NCI-H524 treated with DMSO at 0.1 percent for 48 hours (cell line): ENCODE measurements at regions not wholly inside any gene's neighbourhood (a gene's known extent, or its start where the extent isn't known, plus 50 kb on each side); places are given as distances from the start of the nearest gene placed in this dataset.

Source experiments
- DNase-seq: peaks from one replicate; lab custom pipeline; 2025; lab: John Stamatoyannopoulos, UW

GRCh38 chr4:14241574-14241973, 614.0 kb upstream of the BOD1L1 start:
- no peak for DNase-seq

DNA sequence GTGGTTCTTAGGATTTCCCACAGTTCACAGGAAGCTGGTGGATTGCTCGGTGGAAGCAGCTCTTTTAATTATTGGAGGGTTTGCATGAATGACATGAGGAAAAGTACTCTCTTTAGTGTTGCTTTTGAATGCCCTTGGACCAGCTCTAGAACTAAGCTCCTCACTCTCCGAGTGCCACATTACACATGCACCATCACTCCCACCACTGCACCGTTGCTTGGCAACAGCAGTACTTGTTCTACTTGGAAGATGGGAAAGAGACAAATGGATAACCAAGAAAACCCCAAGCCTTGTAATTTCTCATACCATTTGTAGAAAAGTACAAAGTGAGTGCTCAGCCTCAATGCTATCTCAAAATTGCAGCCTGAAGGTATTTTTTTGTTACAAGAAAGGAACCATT, 620.2 kb upstream of the BOD1L1 start:
- no peak for DNase-seq

DNA sequence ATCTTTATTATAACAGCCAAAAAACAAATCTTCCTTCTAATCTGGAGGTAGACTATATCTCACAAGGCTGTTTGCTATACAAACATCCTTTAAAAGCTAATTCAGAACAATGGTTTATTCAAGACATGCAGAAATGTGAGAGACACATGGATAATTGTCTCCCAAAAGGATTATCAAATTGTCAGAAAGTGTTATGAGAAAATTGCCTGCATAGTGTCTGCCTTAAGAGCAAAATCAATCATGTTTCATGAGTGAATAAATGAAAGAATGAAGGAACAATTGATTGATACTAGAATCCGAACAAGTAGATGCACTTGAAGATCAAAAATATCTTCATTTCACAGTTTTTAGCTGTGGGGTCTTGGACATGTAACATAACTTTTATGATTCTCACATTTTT, 621.7 kb upstream of the BOD1L1 start:
- no peak for DNase-seq

GRCh38 chr4:14254252-14254651, 626.7 kb upstream of the BOD1L1 start:
- DNase-seq: no peak

DNA sequence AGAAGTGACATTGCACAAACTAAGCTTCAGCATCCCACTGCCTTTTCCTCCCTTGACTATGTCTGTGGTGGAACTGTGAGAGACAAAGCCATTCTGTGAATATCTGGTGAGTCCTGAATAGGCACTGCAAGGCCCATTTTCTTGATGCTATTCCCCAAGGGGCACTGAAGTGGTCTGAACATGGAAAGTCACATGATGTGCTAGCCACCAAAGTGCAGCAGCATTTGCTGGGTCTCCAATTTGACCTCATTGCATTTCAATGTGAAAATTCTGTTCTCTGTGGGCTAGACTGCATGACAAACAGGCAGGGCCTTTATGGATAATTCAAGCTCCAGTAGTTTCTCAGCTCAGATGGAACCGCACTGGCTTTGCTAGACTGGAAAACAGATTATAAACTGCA, 627.4 kb upstream of the BOD1L1 start:
- no peak for DNase-seq

DNA sequence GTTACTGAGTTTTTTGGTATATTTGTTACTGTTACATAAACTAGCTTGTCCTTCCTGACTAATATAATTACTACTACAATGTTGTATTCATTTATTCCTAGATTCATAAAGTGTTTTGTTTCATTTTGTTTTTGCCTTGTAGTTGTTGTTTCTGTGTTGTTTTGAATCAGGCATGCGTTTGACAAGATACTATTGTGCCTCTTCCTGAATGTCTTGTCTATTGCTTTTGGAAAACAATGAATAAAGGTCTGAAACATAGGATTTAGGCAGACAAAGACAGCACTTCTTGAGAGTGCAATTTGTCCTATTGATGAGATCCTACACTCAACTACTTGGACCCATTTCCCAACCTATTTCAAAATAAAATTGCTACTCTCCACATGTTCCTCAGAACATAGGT, 630.4 kb upstream of the BOD1L1 start:
- DNase-seq: no peak

GRCh38 chr4:14259936-14260335, 632.4 kb upstream of the BOD1L1 start:
- DNase-seq: no peak

DNA sequence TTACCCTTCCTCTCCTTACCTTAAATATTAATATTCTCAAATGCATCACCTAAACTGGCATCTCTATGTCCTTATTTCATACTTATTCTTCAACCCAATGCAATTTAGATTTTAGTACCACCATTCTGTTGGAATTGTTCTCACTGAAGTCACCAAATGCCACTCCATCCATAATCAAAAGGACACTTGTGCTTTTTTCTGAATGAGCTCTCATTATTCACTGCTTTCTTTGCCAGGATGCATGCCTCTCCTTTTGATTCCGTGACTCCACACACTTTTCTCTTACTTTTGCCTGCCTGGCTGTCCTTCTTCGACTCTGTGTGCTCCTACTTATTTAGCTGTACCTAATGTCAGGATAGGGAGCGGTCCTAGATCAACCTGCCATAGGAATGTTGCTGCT, 633.1 kb upstream of the BOD1L1 start:
- no peak for DNase-seq

DNA sequence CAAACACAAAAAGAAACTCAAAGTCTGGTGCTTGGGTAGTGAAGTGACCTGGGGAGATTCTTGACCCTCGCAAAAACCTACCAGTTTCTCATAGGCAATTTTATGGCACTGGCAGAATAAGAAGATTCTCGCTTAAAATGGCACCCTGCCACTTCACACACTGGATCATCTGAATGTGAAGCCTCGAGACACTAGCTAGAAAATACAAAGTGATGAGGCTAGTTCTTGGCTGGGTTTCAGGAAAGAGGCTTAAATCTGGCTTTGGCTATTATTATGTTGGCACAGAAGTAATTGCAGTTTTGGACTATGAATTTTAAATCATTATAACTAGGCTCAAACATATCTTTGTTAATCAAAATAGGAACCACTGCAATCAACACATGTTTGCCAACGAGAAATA, 634.7 kb upstream of the BOD1L1 start:
- DNase-seq: no peak

- no peak for DNase-seq
Observed at GRCh38 chr4:14264437-14264836, 636.9 kb upstream of the BOD1L1 start.

- no peak for DNase-seq
Observed at GRCh38 chr4:14265651-14266050, 638.1 kb upstream of the BOD1L1 start.

- no peak for DNase-seq
Observed at GRCh38 chr4:14267373-14268060, 640.0 kb upstream of the BOD1L1 start.

GRCh38 chr4:14269824-14270223, 642.3 kb upstream of the BOD1L1 start:
- no peak for DNase-seq

- no peak for DNase-seq
Observed at GRCh38 chr4:14272206-14272605, 644.7 kb upstream of the BOD1L1 start.

DNA sequence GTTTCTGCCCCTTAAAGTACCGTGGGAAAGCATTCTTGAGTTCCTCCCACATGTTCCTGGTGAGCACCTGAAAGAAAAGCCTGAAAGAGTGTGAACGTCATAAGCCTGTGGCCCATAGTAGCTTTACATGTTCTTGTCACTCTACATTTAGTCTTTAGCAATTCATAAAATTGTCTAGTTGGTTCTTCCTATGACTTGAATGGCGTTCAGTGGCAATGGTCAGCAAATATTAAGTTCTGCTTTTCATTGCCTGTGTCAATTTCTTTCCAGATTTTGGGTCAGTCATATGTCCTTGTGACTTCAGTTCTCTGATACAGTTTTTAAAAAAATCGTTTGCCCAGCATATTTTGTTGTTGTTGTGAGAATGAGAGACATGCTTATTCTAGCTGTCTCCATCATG, 650.0 kb upstream of the BOD1L1 start:
- DNase-seq: no peak

DNA sequence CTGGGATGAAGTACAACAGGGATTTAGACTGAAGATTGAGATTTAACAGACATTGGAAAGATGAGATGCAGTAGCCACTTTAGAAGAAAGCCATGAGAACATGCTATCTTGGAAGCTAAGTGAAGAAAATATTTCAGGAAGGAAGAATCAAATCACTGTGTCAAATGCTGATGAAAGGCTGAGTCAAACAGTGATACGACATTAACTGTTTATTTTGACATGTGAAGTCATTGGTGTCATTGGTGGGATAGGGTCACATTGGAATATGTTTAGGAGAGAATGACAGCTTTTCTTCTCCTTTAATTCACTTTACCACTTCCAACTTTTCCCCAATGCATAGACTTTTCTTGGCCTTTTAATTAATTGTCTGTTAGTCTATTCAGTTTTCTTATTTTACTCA, 653.0 kb upstream of the BOD1L1 start:
- DNase-seq: no peak

GRCh38 chr4:14284578-14284977, 657.1 kb upstream of the BOD1L1 start:
- no peak for DNase-seq

DNA sequence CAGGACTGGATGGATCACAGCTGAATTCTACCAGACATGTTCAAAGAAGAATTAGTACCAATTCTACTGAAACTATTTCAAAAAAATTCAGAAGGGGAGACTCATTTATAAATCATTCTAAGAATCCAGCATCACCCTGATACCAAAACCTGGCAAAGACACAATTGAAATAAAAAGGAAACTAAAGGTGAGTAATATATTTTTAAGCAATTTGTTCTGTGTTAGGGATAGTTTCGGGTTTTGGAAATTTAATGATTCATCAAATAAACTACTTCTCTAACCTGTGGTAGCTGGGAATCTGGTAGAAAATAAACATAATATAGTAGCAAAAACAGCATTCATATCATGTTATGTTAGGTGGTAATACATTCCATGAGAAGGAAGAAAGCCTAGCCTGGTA, 662.2 kb upstream of the BOD1L1 start:
- DNase-seq: no peak

GRCh38 chr4:14293582-14293981, 666.1 kb upstream of the BOD1L1 start:
- DNase-seq: no peak

DNA sequence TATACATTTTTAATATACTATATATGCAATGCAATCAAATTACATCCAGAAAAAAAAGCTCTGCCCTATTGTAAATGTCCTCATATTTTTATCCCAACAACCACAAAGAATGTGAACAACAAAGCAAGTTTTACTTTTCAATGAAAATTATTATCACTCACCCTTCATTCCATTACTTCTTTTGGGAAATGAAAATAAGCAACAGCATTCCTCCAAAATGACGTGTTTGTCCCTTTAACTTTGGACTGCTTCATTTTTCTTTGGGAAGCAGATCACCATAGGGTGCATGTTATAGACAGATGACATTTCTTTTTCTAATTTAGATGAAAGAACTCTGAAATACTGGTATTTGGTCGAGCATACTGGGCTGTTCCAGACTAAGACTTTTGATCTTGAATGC, 667.1 kb upstream of the BOD1L1 start:
- DNase-seq: no peak

DNA sequence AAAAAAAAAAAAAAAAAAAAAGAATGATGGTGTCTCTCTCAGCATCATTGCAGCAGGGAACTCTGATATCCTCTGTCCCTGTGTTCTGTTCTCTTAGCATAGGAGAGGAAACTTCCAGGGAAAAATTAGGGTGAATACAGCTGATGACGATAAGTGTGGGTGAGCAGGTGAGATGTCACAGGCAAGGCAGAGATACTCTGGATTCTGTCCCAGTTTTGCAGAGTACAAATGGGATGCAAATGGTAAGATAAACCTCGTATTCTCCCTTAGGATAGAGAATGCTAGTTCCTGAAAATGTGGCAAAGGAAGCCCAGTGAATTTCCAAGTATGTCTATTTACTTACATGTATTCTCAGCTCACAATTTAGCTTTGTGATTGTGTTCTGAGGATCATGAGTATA, 671.6 kb upstream of the BOD1L1 start:
- no peak for DNase-seq

- DNase-seq: no peak
Observed at GRCh38 chr4:14302021-14302420, 674.5 kb upstream of the BOD1L1 start.

- DNase-seq: no peak
Observed at GRCh38 chr4:14303856-14304255, 676.3 kb upstream of the BOD1L1 start.

- DNase-seq: no peak
Observed at GRCh38 chr4:14308229-14308651, 680.7 kb upstream of the BOD1L1 start.

GRCh38 chr4:14309431-14309830, 681.9 kb upstream of the BOD1L1 start:
- no peak for DNase-seq
